PC-3 (cell line): ENCODE measurements at regions not wholly inside any gene's neighbourhood (a gene's known extent, or its start where the extent isn't known, plus 50 kb on each side); places are given as distances from the start of the nearest gene placed in this dataset.

Source experiments
- EZH2 ChIP-seq: fragments of 300-600 bp; sonication (generic); IDR thresholded peaks from one replicate; pipeline ENCODE4 v1.6.1; 2017; ENCODE audit warnings: antibody characterized with exemption, mild to moderate bottlenecking, low read length; ENCODE audit not compliant: unreplicated experiment
- TF ChIP-seq, protein P1 (sequence below): fragments of 300-600 bp; sonication (generic); conservative IDR thresholded peaks from 2 replicates; pipeline ENCODE4 v1.5.1; 2017; ENCODE audit warnings: antibody characterized with exemption, low read depth, mild to moderate bottlenecking, low read length

DNA sequence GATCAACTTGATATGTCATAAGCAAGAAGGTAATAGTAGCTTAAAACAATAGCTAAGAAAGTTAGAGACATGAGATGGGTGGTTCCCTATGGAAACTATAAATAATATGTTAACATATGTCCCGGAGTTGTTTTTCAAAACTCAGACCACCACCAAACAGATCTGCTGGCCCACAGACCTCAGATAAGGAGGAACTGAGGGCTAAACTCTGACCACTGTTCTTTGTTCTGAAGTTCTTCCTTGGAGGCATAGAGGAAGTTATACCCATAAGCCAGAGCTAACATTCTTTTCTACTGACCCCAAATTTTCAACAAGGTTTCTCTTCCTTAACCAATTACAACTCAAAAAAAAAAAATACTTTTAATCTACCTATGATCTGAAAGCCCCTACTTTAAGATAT is 156.1 kb upstream of the FSCB start:
- TF ChIP-seq, protein P1, sequence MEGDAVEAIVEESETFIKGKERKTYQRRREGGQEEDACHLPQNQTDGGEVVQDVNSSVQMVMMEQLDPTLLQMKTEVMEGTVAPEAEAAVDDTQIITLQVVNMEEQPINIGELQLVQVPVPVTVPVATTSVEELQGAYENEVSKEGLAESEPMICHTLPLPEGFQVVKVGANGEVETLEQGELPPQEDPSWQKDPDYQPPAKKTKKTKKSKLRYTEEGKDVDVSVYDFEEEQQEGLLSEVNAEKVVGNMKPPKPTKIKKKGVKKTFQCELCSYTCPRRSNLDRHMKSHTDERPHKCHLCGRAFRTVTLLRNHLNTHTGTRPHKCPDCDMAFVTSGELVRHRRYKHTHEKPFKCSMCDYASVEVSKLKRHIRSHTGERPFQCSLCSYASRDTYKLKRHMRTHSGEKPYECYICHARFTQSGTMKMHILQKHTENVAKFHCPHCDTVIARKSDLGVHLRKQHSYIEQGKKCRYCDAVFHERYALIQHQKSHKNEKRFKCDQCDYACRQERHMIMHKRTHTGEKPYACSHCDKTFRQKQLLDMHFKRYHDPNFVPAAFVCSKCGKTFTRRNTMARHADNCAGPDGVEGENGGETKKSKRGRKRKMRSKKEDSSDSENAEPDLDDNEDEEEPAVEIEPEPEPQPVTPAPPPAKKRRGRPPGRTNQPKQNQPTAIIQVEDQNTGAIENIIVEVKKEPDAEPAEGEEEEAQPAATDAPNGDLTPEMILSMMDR = no peak
- TF ChIP-seq EZH2 = no peak
